RWPE1 (cell line): ENCODE measurements at regions not wholly inside any gene's neighbourhood (a gene's known extent, or its start where the extent isn't known, plus 50 kb on each side); places are given as distances from the start of the nearest gene placed in this dataset.

Experiments
- CTCF ChIA-PET: fragments of 350-600 bp; sonication (Branson Sonifier 250); formaldehyde crosslinking; extraction: SDS; loops from one replicate; lab custom pipeline; 2021; lab: Yijun Ruan, JAX
- POLR2A ChIA-PET: fragments of 400-600 bp; formaldehyde crosslinking; extraction: SDS; loops from one replicate; lab custom pipeline; 2020; ENCODE audit warnings: antibody characterized with exemption; ENCODE audit not compliant: low non-redundant PET; lab: Yijun Ruan, JAX
- DNase-seq: peaks from one replicate; pipeline ENCODE4 v3.0.0; 2012; ENCODE audit warnings: low spot score
- H3K27ac ChIP-seq: fragments of 450-650 bp; 2 replicates; pipeline ENCODE4 v1.5.1; 2017
- TF ChIP-seq, protein P1 (sequence below): fragments of 450-650 bp; conservative IDR thresholded peaks from 2 replicates; pipeline ENCODE4 v1.5.1; 2017; ENCODE audit warnings: low read depth, mild to moderate bottlenecking

- no peak for DNase-seq
- ChIA-PET POLR2A (no interaction called here), CTCF (no interaction called here)
- TF ChIP-seq, protein P1, sequence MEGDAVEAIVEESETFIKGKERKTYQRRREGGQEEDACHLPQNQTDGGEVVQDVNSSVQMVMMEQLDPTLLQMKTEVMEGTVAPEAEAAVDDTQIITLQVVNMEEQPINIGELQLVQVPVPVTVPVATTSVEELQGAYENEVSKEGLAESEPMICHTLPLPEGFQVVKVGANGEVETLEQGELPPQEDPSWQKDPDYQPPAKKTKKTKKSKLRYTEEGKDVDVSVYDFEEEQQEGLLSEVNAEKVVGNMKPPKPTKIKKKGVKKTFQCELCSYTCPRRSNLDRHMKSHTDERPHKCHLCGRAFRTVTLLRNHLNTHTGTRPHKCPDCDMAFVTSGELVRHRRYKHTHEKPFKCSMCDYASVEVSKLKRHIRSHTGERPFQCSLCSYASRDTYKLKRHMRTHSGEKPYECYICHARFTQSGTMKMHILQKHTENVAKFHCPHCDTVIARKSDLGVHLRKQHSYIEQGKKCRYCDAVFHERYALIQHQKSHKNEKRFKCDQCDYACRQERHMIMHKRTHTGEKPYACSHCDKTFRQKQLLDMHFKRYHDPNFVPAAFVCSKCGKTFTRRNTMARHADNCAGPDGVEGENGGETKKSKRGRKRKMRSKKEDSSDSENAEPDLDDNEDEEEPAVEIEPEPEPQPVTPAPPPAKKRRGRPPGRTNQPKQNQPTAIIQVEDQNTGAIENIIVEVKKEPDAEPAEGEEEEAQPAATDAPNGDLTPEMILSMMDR: no peak
- no peak overlapping the region for H3K27ac ChIP-seq
These were observed 103.6 kb upstream of the DRD2 start for GRCh38 chr11:113578715-113579250.

DNA sequence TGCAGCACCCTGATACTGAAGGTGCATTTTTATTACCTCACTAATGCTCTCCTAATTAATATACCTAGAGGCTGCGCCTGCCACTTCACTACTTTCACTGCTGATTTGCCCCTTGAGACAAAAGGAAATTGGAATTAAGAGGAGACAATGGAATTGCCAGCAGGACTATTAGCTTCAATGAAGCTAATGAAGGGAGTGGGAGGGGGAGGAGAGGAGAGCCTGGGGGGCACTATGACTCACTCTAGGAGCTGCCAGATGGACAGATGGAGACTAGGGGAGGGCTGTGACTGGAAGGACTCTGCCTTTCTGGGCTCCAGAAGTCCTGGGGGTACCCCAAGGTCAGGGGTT is 102.8 kb upstream of the DRD2 start:
- no peak overlapping the region for H3K27ac ChIP-seq
- CTCF ChIA-PET: interaction anchor here (0.7 kb wide), 1 partner anchor 148 kb away, joined by 3 read pairs; no protein-coding TSS in a partner anchor
- no peak for DNase-seq
- TF ChIP-seq, protein P1: no peak
- POLR2A ChIA-PET: no interaction called here

DNA sequence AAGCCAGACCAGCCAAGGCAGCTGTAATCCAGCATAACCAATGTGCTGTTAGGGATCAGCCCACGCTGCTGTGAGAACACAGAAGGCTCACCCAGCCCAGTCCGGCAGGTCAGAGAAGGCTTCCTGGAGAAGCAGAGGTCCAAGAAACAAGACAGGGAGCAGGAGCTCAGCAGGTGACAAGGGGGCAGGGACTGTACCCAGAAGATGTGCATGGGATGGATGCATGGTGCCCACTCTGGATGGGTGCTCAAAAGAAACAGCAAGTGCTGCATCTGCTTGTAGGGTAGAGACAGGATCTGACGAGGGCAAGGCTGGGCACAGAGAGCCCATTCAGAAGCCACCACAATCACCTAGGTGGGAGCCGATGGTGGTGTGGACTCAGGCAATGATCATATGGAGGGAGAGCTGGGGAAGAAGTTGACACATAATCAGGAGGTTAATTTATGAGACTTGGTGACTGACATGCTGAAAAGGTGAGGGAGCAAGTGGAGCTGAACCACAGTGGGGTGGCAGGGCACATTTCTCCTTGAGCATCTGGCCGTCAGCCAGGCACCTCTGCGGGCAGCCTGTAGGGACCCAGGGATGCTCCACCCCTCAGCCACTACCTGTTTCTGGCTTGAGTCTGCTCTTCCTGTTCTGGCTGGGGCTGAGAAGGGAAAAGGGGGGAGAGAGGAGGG is 102.3 kb upstream of the DRD2 start:
- no peak for DNase-seq
- CTCF ChIA-PET: interaction anchor here (0.7 kb wide), 1 partner anchor 148 kb away, joined by 3 read pairs; no protein-coding TSS in a partner anchor
- no peak overlapping the region for H3K27ac ChIP-seq

GRCh38 chr11:113574586-113574985 is 99.4 kb upstream of the DRD2 start:
- POLR2A ChIA-PET: no interaction called here
- CTCF ChIA-PET: no interaction called here
- TF ChIP-seq, protein P1: no peak
- H3K27ac ChIP-seq: no peak overlapping the region
- no peak for DNase-seq

More for the DNA sequence above, 102.3 kb upstream of the DRD2 start:
- TF ChIP-seq, protein P1: no peak
- POLR2A ChIA-PET: no interaction called here

GRCh38 chr11:113574171-113574570 is 99.0 kb upstream of the DRD2 start:
- no peak overlapping the region for H3K27ac ChIP-seq
- no peak for DNase-seq
- ChIA-PET POLR2A (no interaction called here), CTCF (no interaction called here)
- TF ChIP-seq, protein P1: no peak

GRCh38 chr11:113572136-113572735 is 97.0 kb upstream of the DRD2 start:
- ChIA-PET POLR2A (no interaction called here), CTCF (no interaction called here)
- TF ChIP-seq, protein P1: no peak
- no peak for DNase-seq
- no peak overlapping the region for H3K27ac ChIP-seq
